A549 (cell line): ENCODE measurements at regions not wholly inside any gene's neighbourhood (a gene's known extent, or its start where the extent isn't known, plus 50 kb on each side); places are given as distances from the start of the nearest gene placed in this dataset.

Experiments used
- ATAC-seq, 2 experiments: fragments of 200-7000 bp in 1 of 2; fragments of >200 bp in 1 of 2; cut with Nextera tagmentation in 1 of 2; cut with Tn5 transposase in 1 of 2; 3 replicates each; pipeline versions ENCODE4 v1.8.0 to v1.9.1; 2018 to 2020; ENCODE audit warnings: mild to moderate bottlenecking in 1 of 2, moderate library complexity in 1 of 2
- CTCF ChIA-PET: fragments of 300-600 bp; sonication (Branson Sonifier 250); formaldehyde crosslinking; extraction: SDS; loops from one replicate; lab custom pipeline; 2021; ENCODE audit warnings: antibody characterized with exemption, inconsistent platforms; lab: Yijun Ruan, JAX
- POLR2A ChIA-PET: fragments of 350-600 bp; formaldehyde crosslinking; extraction: SDS; loops from one replicate; lab custom pipeline; 2021; ENCODE audit warnings: antibody characterized with exemption, inconsistent platforms; lab: Yijun Ruan, JAX
- DNase-seq, 2 experiments: peaks; one replicate each; pipeline versions ENCODE4 v3.0.0 to v3.0.0-alpha.2; 2011 to 2016; ENCODE audit warnings: low read depth in 1 of 2, low spot score in 1 of 2
- FAIRE-seq: peaks from 2 replicates; lab custom pipeline; 2011; peaks lifted over from hg19 to GRCh38; lab: Jason Lieb, UNC
- H3K27ac ChIP-seq, 2 experiments: fragments of >200 bp; sonication (Bioruptor Twin); formaldehyde crosslinking; 3 replicates each; pipeline ENCODE4 v1.5.1; 2016 to 2017
- H3K4me1 ChIP-seq: fragments of >200 bp; sonication (Bioruptor Twin); formaldehyde crosslinking; 3 replicates; pipeline ENCODE4 v1.6.1; 2016
- H3K4me2 ChIP-seq: fragments of >200 bp; sonication (Bioruptor Twin); formaldehyde crosslinking; 3 replicates; pipeline ENCODE4 v1.6.1; 2016
- H3K4me3 ChIP-seq: fragments of >200 bp; sonication (Bioruptor Twin); formaldehyde crosslinking; 3 replicates; pipeline ENCODE4 v1.5.1; 2016
- H3K9me3 ChIP-seq: fragments of >200 bp; sonication (Bioruptor Twin); formaldehyde crosslinking; 3 replicates; pipeline ENCODE4 v1.6.1; 2016
- BHLHE40 ChIP-seq: IDR thresholded peaks from 2 replicates; pipeline ENCODE4 v1.6.1; 2012; ENCODE audit warnings: low read depth, low read length, inconsistent platforms
- CBX2 ChIP-seq: fragments of 200-600 bp; sonication (generic); IDR thresholded peaks from 2 replicates; pipeline ENCODE4 v1.6.1; 2016; ENCODE audit warnings: low read depth, mild to moderate bottlenecking, borderline replicate concordance
- CEBPB ChIP-seq, 2 experiments: fragments of >200 bp in 1 of 2; sonication (Bioruptor Twin) in 1 of 2; formaldehyde crosslinking in 1 of 2; IDR thresholded peaks; 2 replicates each; pipeline ENCODE4 v1.6.1; 2012 to 2016
- EHF ChIP-seq: fragments of 250-450 bp; sonication (Bioruptor Pico); IDR thresholded peaks from 2 replicates; pipeline ENCODE4 v1.5.0; 2020; ENCODE audit warnings: mild to moderate bottlenecking
- ESRRA ChIP-seq: fragments of 150-350 bp; IDR thresholded peaks from 2 replicates; pipeline ENCODE4 v1.6.1; 2014; ENCODE audit warnings: mild to moderate bottlenecking, low read length, borderline replicate concordance
- HDAC2 ChIP-seq: fragments of 200-600 bp; sonication (generic); IDR thresholded peaks from 2 replicates; pipeline ENCODE4 v1.6.1; 2016
- HOXA7 ChIP-seq: fragments of 250-450 bp; sonication (Bioruptor Pico); IDR thresholded peaks from 2 replicates; pipeline ENCODE4 v1.5.0; 2020; ENCODE audit warnings: mild to moderate bottlenecking, moderate library complexity
- KDM5A ChIP-seq: fragments of 200-600 bp; sonication (generic); IDR thresholded peaks from 2 replicates; pipeline ENCODE4 v1.6.1; 2016; ENCODE audit warnings: antibody characterized with exemption, mild to moderate bottlenecking
- NFE2L2 ChIP-seq: fragments of 150-350 bp; conservative IDR thresholded peaks from 2 replicates; pipeline ENCODE4 v1.6.1; 2014; ENCODE audit warnings: low read length
- POLR2A ChIP-seq: IDR thresholded peaks from 2 replicates; pipeline ENCODE4 v1.6.1; 2012; ENCODE audit warnings: mild to moderate bottlenecking, low read length
- RAD21 ChIP-seq, 2 experiments: fragments of >200 bp in 1 of 2; sonication (Bioruptor Twin) in 1 of 2; formaldehyde crosslinking in 1 of 2; IDR thresholded peaks in 1 of 2; conservative IDR thresholded peaks in 1 of 2; 2 replicates in 1 of 2; 3 replicates in 1 of 2; pipeline ENCODE4 v1.6.1; 2012 to 2018; ENCODE audit warnings: inconsistent platforms in 1 of 2
- RARB ChIP-seq: fragments of 250-450 bp; sonication (Bioruptor Pico); IDR thresholded peaks from 2 replicates; pipeline ENCODE4 v1.8.0; 2021; ENCODE audit warnings: mild to moderate bottlenecking, moderate library complexity
- RCOR1 ChIP-seq: fragments of 150-350 bp; IDR thresholded peaks from 2 replicates; pipeline ENCODE4 v1.6.1; 2014; ENCODE audit warnings: antibody characterized with exemption, low read length, low read depth
- SREBF2 ChIP-seq: fragments of 450-650 bp; IDR thresholded peaks from 2 replicates; pipeline ENCODE4 v1.6.1; 2014; ENCODE audit warnings: mild to moderate bottlenecking, moderate library complexity
- TFCP2L1 ChIP-seq: fragments of 250-450 bp; sonication (Bioruptor Pico); IDR thresholded peaks from 2 replicates; pipeline ENCODE4 v1.5.0; 2021; ENCODE audit warnings: mild to moderate bottlenecking
- TP53 ChIP-seq: fragments of 250-450 bp; sonication (Bioruptor Pico); IDR thresholded peaks from 2 replicates; pipeline ENCODE4 v1.5.0; 2021; ENCODE audit warnings: mild to moderate bottlenecking, moderate library complexity
- ZFP36 ChIP-seq: fragments of 450-650 bp; IDR thresholded peaks from 2 replicates; pipeline ENCODE4 v1.6.1; 2014; ENCODE audit warnings: borderline replicate concordance; ENCODE audit not compliant: partially characterized antibody
- ZSCAN20 ChIP-seq: fragments of 250-450 bp; sonication (Bioruptor Pico); IDR thresholded peaks from 2 replicates; pipeline ENCODE4 v1.8.0; 2022; ENCODE audit warnings: mild to moderate bottlenecking, moderate library complexity
- WGBS: methylation state at CpG from one replicate; pipeline ENCODE4 v1.1.6; 2017; ENCODE audit errors: missing lambda C conversion rate; 5-methylcytosine and 5-hydroxymethylcytosine counted together
- TF ChIP-seq, protein P1 (sequence below): fragments of >200 bp; sonication (Bioruptor Twin); formaldehyde crosslinking; IDR thresholded peaks from 3 replicates; pipeline ENCODE4 v1.5.1; 2016
- TF ChIP-seq, protein P2 (sequence below): IDR thresholded peaks from 2 replicates; pipeline ENCODE4 v1.6.1; 2012
- TF ChIP-seq, protein P3 (sequence below): fragments of 200-600 bp; sonication (generic); IDR thresholded peaks from 2 replicates; pipeline ENCODE4 v1.6.1; 2016; ENCODE audit warnings: antibody characterized with exemption, mild to moderate bottlenecking, moderate library complexity
- TF ChIP-seq, protein P4 (sequence below): fragments of >200 bp; sonication (Bioruptor Twin); formaldehyde crosslinking; IDR thresholded peaks from 3 replicates; pipeline ENCODE4 v1.6.1; 2016

DNA sequence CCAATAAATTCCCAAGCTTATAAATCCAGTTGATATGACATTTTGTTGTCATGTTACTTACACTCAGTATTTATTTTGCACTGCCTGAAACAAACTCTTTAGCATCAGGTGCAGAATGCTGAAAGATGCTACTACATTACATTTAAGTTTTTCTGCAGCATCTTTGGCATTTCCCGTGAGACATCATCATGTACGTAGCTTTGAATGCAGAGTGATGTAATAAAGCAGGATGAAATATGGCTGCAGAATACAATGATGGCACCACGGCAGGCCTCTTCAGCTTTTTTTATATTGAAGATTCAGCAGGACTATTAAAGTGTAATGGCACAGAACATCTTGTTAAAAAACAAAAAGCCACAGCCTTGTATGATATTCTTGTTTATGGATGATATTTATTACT is 531.8 kb downstream of the NXPH1 start:
- CTCF ChIA-PET, result no interaction called here
- no peaks in the 10 kb centered on the region for H3K9me3 ChIP-seq
- H3K4me3 ChIP-seq, result no peak overlapping the region
- no peaks in the 10 kb centered on the region for H3K4me1 ChIP-seq
- POLR2A ChIA-PET, result no interaction called here
- DNase-seq (no peak), FAIRE-seq (no peak), ATAC-seq (no peak)
- H3K4me2 ChIP-seq, result no peak overlapping the region
- WGBS, result 9% methylated on average over 3 of the region's 3 CpGs
- TF ChIP-seq POLR2A (no peak), ZFP36 (no peak), BHLHE40 (no peak), KDM5A (no peak), TFCP2L1 (no peak), TP53 (CRISPR knock-in tag) (no peak), RCOR1 (no peak), CEBPB (IDR thresholded peaks at IDR 0.05) (no peak), RARB (CRISPR knock-in tag) (no peak), ESRRA (no peak), ZSCAN20 (CRISPR knock-in tag) (no peak), CBX2 (no peak), NFE2L2 (no peak)
- TF ChIP-seq, protein P1, sequence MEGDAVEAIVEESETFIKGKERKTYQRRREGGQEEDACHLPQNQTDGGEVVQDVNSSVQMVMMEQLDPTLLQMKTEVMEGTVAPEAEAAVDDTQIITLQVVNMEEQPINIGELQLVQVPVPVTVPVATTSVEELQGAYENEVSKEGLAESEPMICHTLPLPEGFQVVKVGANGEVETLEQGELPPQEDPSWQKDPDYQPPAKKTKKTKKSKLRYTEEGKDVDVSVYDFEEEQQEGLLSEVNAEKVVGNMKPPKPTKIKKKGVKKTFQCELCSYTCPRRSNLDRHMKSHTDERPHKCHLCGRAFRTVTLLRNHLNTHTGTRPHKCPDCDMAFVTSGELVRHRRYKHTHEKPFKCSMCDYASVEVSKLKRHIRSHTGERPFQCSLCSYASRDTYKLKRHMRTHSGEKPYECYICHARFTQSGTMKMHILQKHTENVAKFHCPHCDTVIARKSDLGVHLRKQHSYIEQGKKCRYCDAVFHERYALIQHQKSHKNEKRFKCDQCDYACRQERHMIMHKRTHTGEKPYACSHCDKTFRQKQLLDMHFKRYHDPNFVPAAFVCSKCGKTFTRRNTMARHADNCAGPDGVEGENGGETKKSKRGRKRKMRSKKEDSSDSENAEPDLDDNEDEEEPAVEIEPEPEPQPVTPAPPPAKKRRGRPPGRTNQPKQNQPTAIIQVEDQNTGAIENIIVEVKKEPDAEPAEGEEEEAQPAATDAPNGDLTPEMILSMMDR, result no peak
- TF ChIP-seq, protein P2, sequence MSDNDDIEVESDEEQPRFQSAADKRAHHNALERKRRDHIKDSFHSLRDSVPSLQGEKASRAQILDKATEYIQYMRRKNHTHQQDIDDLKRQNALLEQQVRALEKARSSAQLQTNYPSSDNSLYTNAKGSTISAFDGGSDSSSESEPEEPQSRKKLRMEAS, result no peak
- TF ChIP-seq, protein P3, sequence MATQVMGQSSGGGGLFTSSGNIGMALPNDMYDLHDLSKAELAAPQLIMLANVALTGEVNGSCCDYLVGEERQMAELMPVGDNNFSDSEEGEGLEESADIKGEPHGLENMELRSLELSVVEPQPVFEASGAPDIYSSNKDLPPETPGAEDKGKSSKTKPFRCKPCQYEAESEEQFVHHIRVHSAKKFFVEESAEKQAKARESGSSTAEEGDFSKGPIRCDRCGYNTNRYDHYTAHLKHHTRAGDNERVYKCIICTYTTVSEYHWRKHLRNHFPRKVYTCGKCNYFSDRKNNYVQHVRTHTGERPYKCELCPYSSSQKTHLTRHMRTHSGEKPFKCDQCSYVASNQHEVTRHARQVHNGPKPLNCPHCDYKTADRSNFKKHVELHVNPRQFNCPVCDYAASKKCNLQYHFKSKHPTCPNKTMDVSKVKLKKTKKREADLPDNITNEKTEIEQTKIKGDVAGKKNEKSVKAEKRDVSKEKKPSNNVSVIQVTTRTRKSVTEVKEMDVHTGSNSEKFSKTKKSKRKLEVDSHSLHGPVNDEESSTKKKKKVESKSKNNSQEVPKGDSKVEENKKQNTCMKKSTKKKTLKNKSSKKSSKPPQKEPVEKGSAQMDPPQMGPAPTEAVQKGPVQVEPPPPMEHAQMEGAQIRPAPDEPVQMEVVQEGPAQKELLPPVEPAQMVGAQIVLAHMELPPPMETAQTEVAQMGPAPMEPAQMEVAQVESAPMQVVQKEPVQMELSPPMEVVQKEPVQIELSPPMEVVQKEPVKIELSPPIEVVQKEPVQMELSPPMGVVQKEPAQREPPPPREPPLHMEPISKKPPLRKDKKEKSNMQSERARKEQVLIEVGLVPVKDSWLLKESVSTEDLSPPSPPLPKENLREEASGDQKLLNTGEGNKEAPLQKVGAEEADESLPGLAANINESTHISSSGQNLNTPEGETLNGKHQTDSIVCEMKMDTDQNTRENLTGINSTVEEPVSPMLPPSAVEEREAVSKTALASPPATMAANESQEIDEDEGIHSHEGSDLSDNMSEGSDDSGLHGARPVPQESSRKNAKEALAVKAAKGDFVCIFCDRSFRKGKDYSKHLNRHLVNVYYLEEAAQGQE, result no peak
- no peak overlapping the region for H3K27ac ChIP-seq

DNA sequence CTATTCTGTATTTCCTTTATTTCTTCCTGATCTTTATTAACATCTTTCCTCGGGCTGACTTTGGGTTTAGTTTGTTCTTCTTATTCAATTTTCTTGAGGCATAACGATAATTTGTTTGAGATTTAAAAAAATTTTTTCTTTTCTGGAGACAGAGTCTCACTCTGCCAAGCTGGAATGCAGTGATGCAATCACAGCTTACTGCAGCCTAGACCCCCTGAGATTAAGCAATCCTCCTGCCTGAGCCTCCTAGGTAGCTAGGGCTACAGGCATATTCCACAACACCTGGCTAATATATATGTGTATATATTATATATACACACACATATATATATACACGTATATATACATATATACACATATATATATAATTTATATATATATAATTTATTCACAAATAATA is 540.2 kb downstream of the NXPH1 start:
- Histone ChIP-seq H3K9me3 (no peaks in the 10 kb centered on the region), H3K4me1 (no peaks in the 10 kb centered on the region), H3K27ac (no peak overlapping the region), H3K4me2 (no peak overlapping the region), H3K4me3 (no peak overlapping the region)
- TF ChIP-seq HDAC2 (no peak), HOXA7 (no peak), EHF (no peak), RAD21 (conservative IDR thresholded peaks at IDR 0.05 in 1 of 2, IDR thresholded peaks at IDR 0.05 in 1 of 2) (no peak), CEBPB (IDR thresholded peaks at IDR 0.05) (no peak), SREBF2 (no peak)
- TF ChIP-seq, protein P4, sequence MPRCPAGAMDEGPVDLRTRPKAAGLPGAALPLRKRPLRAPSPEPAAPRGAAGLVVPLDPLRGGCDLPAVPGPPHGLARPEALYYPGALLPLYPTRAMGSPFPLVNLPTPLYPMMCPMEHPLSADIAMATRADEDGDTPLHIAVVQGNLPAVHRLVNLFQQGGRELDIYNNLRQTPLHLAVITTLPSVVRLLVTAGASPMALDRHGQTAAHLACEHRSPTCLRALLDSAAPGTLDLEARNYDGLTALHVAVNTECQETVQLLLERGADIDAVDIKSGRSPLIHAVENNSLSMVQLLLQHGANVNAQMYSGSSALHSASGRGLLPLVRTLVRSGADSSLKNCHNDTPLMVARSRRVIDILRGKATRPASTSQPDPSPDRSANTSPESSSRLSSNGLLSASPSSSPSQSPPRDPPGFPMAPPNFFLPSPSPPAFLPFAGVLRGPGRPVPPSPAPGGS, result no peak
- 0% methylated on average over 3 of the region's 3 CpGs for WGBS
- ChIA-PET POLR2A (no interaction called here), CTCF (no interaction called here)
- DNase-seq, result no peak
- ATAC-seq, result no peak
- no peak for FAIRE-seq
